Heart right ventricle (tissue), 16 donors: ENCODE measurements at regions not wholly inside any gene's neighbourhood (a gene's known extent, or its start where the extent isn't known, plus 50 kb on each side); places are given as distances from the start of the nearest gene placed in this dataset.

ENCODE experiments used
- ATAC-seq, 8 donors: fragments of 200-7000 bp; cut with Tn5 transposase; one replicate each; pipeline ENCODE4 v1.9.1; 2020; ENCODE audit warnings: mild to moderate bottlenecking in 8 of 8, moderate library complexity in 8 of 8, moderate number of reproducible peaks in 1 of 8
- DNase-seq, 2 donors: peaks; one replicate each; pipeline ENCODE4 v3.0.0-alpha.2; 2020
- H3K27ac ChIP-seq, 10 donors: fragments of 200-600 bp; sonication (generic) in 2 of 10; one replicate each; pipeline versions ENCODE4 v1.5.0 to v1.8.0; 2020 to 2022; ENCODE audit warnings: mild to moderate bottlenecking in 3 of 10
- H3K27me3 ChIP-seq, 7 donors: fragments of 200-600 bp; one replicate each; pipeline ENCODE4 v1.8.0; 2021 to 2022; ENCODE audit warnings: mild to moderate bottlenecking in 2 of 7
- H3K36me3 ChIP-seq, 9 donors: fragments of 200-600 bp; sonication (generic) in 1 of 9; one replicate each; pipeline versions ENCODE4 v1.5.0 to v1.8.0; 2020 to 2022; ENCODE audit warnings: mild to moderate bottlenecking in 2 of 9
- H3K4me1 ChIP-seq, 9 donors: fragments of 200-600 bp; sonication (generic) in 1 of 9; one replicate each; pipeline versions ENCODE4 v1.5.0 to v1.8.0; 2020 to 2022; ENCODE audit warnings: mild to moderate bottlenecking in 4 of 9
- H3K4me3 ChIP-seq, 10 donors: fragments of 200-600 bp; sonication (generic) in 2 of 10; one replicate each; pipeline versions ENCODE4 v1.5.0 to v1.8.0; 2020 to 2022; ENCODE audit warnings: mild to moderate bottlenecking in 7 of 10, moderate library complexity in 2 of 10
- H3K9me3 ChIP-seq, 11 donors: fragments of 200-600 bp in 10 of 11; sonication (generic) in 2 of 11; one replicate each; pipeline versions ENCODE4 v1.5.0 to v1.8.0; 2013 to 2022; ENCODE audit warnings: mild to moderate bottlenecking in 2 of 11, control low read depth in 1 of 11, moderate library complexity in 1 of 11
- WGBS, 2 donors: extraction: QIAGEN DNeasy Blood & Tissue Kit; methylation state at CpG; one replicate each; pipeline ENCODE4 v1.1.7; 2013; ENCODE audit warnings: inconsistent platforms in 1 of 2; 5-methylcytosine and 5-hydroxymethylcytosine counted together
- intact Hi-C, 10 donors: fragments of 100-400 bp; cut with DNase I; formaldehyde crosslinking; loops; one replicate each; pipeline versions ENCODE4 v1.11.1 to v1.14.2; 2022
- TF ChIP-seq, protein P1 (sequence below), 9 donors: fragments of 200-600 bp; sonication (generic) in 2 of 9; IDR thresholded peaks; one replicate each; pipeline versions ENCODE4 v1.5.0 to v1.8.0; 2021 to 2022; ENCODE audit warnings: antibody characterized with exemption in 9 of 9, mild to moderate bottlenecking in 5 of 9, moderate library complexity in 1 of 9
- donor health status: Arrhythmogenic right ventricular cardiomyopathy.
- donor health status: ischemic (EF 13 %, LVEDD 7.1; RV severe dilation, severe dysfunction).
- donor health status: healthy with polysubstance abuse.
- donor health status: DM: no; HTN: yes; CAD: no.
- donor health status: DM: no; HTN: no; CAD: no.
- donor health status: ischemic (EF 25% LVEDD 6.9; RV normal size, moderate dysfunction).
- donor health status: ischemic (EF 25% LVEDD 5.7; RV mildly dilated, moderate dysfunction).
- donor health status: healthy.
- donor health status: DM: yes; HTN: yes; CAD: no.
- donor health status: Ischemic cardiomyopathy.
- donor health status: ischemic (EF 35%, LVEDD 5.7; RV mildly dilated, moderate dysfunction).
- donor health status: nonischemic (EF 11% LVEDD 7.7; RV severe dilation, severe dysfunction).
- donor health status: DM: yes; HTN: yes; CAD: no.
- donor health status: PGD.
- donor health status: ischemic (EF 29% LVEDD 5.4; RV normal size, mild dysfunction).
- donor health status: nonischemic (EF 23%, LVEDD 6.1; RV moderate dilation, normal function).

- 68% methylated on average over 6 of the region's 6 CpGs for WGBS, 2 donors
- no peak for DNase-seq
- intact Hi-C loops = no loop called here
- Histone ChIP-seq H3K4me3 (no peak overlapping the region), H3K9me3 (peaks cover 0 to 23% (median 0%) of the 10 kb centered on the region in 11 donors), H3K4me1 (no peaks in the 10 kb centered on the region), H3K36me3 (no peaks in the 10 kb centered on the region), H3K27me3 (no peaks in the 10 kb centered on the region), H3K27ac (no peak overlapping the region)
- no peak for ATAC-seq
- TF ChIP-seq, protein P1, sequence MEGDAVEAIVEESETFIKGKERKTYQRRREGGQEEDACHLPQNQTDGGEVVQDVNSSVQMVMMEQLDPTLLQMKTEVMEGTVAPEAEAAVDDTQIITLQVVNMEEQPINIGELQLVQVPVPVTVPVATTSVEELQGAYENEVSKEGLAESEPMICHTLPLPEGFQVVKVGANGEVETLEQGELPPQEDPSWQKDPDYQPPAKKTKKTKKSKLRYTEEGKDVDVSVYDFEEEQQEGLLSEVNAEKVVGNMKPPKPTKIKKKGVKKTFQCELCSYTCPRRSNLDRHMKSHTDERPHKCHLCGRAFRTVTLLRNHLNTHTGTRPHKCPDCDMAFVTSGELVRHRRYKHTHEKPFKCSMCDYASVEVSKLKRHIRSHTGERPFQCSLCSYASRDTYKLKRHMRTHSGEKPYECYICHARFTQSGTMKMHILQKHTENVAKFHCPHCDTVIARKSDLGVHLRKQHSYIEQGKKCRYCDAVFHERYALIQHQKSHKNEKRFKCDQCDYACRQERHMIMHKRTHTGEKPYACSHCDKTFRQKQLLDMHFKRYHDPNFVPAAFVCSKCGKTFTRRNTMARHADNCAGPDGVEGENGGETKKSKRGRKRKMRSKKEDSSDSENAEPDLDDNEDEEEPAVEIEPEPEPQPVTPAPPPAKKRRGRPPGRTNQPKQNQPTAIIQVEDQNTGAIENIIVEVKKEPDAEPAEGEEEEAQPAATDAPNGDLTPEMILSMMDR (IDR thresholded peaks at IDR 0.05) = no peak
These were observed 661.0 kb upstream of the PTBP2 start for GRCh38 chr1:96060621-96061020.

- Histone ChIP-seq H3K4me1 (peaks cover 0 to 10% (median 0%) of the 10 kb centered on the region in 9 donors), H3K9me3 (peaks cover 0 to 6% (median 0%) of the 10 kb centered on the region in 11 donors), H3K36me3 (no peaks in the 10 kb centered on the region), H3K4me3 (no peak overlapping the region), H3K27ac (no peak overlapping the region), H3K27me3 (no peaks in the 10 kb centered on the region)
- TF ChIP-seq, protein P1 (IDR thresholded peaks at IDR 0.05) = no peak
- 91 to 95% methylated on average over 3 of the region's 3 CpGs for WGBS, 2 donors
- intact Hi-C loops = no loop called here
- ATAC-seq (no peak), DNase-seq (no peak)
These were observed 649.6 kb upstream of the PTBP2 start for GRCh38 chr1:96072021-96072420.

DNA sequence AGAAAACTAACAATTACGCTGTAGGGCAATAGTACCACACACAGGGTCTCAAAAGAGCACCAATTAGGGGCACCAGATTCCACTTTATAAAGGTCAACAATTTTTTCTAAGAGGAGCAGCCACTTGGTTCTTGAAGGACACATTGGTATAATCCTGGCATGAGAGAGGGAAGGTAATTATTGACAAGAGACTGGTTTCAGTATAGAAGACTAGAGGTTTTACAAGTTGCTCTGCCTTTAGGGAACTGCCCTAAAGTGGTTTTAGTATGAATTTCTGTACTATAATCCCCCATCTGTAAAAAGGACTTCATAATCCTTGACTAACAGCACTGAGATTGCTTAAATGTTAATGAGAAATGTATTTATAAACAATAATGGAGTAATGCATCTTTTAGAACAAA, 648.5 kb upstream of the PTBP2 start:
- H3K27me3 ChIP-seq = no peaks in the 10 kb centered on the region
- H3K4me3 ChIP-seq = no peak overlapping the region
- ATAC-seq = no peak
- peaks cover 0 to 6% (median 0%) of the 10 kb centered on the region in 11 donors for H3K9me3 ChIP-seq
- no peaks in the 10 kb centered on the region for H3K36me3 ChIP-seq
- H3K4me1 ChIP-seq = peaks cover 0 to 10% (median 0%) of the 10 kb centered on the region in 9 donors
- intact Hi-C loops = no loop called here
- WGBS, 2 donors = 83 to 85% methylated on average over 1 of the region's 1 CpG
- H3K27ac ChIP-seq = no peak overlapping the region
- TF ChIP-seq, protein P1 (IDR thresholded peaks at IDR 0.05) = no peak
- no peak for DNase-seq

DNA sequence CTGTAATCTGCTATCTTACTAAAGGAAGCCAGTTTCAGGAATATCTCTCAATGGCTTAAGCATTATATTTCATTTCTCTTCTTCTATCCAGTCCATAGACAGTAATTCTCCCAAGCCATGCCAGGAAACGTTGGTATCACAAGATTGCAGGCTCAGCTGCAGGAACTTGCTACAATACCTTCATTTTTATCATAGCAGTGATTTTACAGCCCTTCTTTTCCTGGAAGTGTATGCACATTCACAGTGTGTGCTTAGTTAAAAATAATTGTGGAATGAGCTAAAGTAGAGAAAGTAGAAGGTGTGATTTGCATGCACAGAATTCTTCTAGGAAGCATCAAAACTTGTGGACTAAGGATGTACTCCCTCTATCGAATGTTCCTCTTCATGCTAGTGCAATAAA, 647.2 kb upstream of the PTBP2 start:
- Histone ChIP-seq H3K9me3 (peaks cover 0 to 6% (median 0%) of the 10 kb centered on the region in 11 donors), H3K27ac (no peak overlapping the region), H3K27me3 (no peaks in the 10 kb centered on the region), H3K4me3 (no peak overlapping the region), H3K36me3 (no peaks in the 10 kb centered on the region), H3K4me1 (peaks cover 0 to 10% (median 0%) of the 10 kb centered on the region in 9 donors)
- intact Hi-C loops = no loop called here
- TF ChIP-seq, protein P1 (IDR thresholded peaks at IDR 0.05) = no peak
- ATAC-seq (no peak), DNase-seq (no peak)
- 33% methylated on average over 2 of the region's 2 CpGs for WGBS, 2 donors
